HFF-Myc (cell line): ENCODE measurements at regions not wholly inside any gene's neighbourhood (a gene's known extent, or its start where the extent isn't known, plus 50 kb on each side); places are given as distances from the start of the nearest gene placed in this dataset.

Experiments
- DNase-seq: peaks from one replicate; pipeline ENCODE4 v3.0.0-alpha.2; 2011; ENCODE audit warnings: low read depth; ENCODE audit errors: extremely low read depth
- H3K4me3 ChIP-seq: replicated peaks from 2 replicates; pipeline ENCODE4 v1.5.1; 2011; ENCODE audit warnings: low read depth, mild to moderate bottlenecking, control low read depth, low read length
- CTCF ChIP-seq: IDR thresholded peaks from 2 replicates; pipeline ENCODE4 v1.5.1; 2012; ENCODE audit warnings: mild to moderate bottlenecking, low read depth, low read length, control low read depth; ENCODE audit errors: missing control alignments

- H3K4me3 ChIP-seq: no peak overlapping the region
- no peak for TF ChIP-seq CTCF
- no peak for DNase-seq
Observed at GRCh38 chr2:60226191-60226590, 327.3 kb downstream of the BCL11A start.

- no peak for TF ChIP-seq CTCF
- no peak overlapping the region for H3K4me3 ChIP-seq
- DNase-seq: no peak
Observed at GRCh38 chr2:60223859-60224258, 329.6 kb downstream of the BCL11A start.

GRCh38 chr2:60221098-60221497 is 332.4 kb downstream of the BCL11A start:
- no peak for DNase-seq
- no peak for TF ChIP-seq CTCF
- no peak overlapping the region for H3K4me3 ChIP-seq

- TF ChIP-seq CTCF: no peak
Observed at GRCh38 chr2:60219536-60219935, 333.9 kb downstream of the BCL11A start.

GRCh38 chr2:60216452-60216995 is 336.9 kb downstream of the BCL11A start:
- DNase-seq: no peak
- no peak overlapping the region for H3K4me3 ChIP-seq
- TF ChIP-seq CTCF: no peak

More at GRCh38 chr2:60219536-60219935, 333.9 kb downstream of the BCL11A start:
- no peak overlapping the region for H3K4me3 ChIP-seq
- DNase-seq: no peak

- no peak for TF ChIP-seq CTCF
- H3K4me3 ChIP-seq: no peak overlapping the region
- DNase-seq: no peak
Observed at GRCh38 chr2:60215386-60215901, 338.0 kb downstream of the BCL11A start.

GRCh38 chr2:60214626-60214875 is 338.9 kb downstream of the BCL11A start:
- no peak for TF ChIP-seq CTCF
- no peak overlapping the region for H3K4me3 ChIP-seq
- no peak for DNase-seq
